Cardiac fibroblast (primary cell): ENCODE measurements at regions not wholly inside any gene's neighbourhood (a gene's known extent, or its start where the extent isn't known, plus 50 kb on each side); places are given as distances from the start of the nearest gene placed in this dataset.

Experiments
- DNase-seq, 2 donors: peaks; one replicate each; pipeline versions ENCODE4 v3.0.0 to v3.0.0-alpha.2; 2010; ENCODE audit warnings: low read depth in 2 of 2
- H3K4me3 ChIP-seq, 2 donors: replicated peaks in 1 of 2; 1 replicate in 1 of 2; 2 replicates in 1 of 2; pipeline ENCODE4 v1.5.1; 2011; ENCODE audit warnings: low read depth in 2 of 2, low read length in 2 of 2, mild to moderate bottlenecking in 2 of 2, moderate library complexity in 1 of 2
- CTCF ChIP-seq: IDR thresholded peaks from one replicate; pipeline ENCODE4 v1.5.1; 2011; ENCODE audit warnings: low read depth, mild to moderate bottlenecking, low read length, inconsistent platforms

GRCh38 chr18:51287818-51288508, 90.5 kb upstream of the MEX3C start:
- no peak for DNase-seq
- H3K4me3 ChIP-seq, result no peak overlapping the region
- no peak for TF ChIP-seq CTCF

DNA sequence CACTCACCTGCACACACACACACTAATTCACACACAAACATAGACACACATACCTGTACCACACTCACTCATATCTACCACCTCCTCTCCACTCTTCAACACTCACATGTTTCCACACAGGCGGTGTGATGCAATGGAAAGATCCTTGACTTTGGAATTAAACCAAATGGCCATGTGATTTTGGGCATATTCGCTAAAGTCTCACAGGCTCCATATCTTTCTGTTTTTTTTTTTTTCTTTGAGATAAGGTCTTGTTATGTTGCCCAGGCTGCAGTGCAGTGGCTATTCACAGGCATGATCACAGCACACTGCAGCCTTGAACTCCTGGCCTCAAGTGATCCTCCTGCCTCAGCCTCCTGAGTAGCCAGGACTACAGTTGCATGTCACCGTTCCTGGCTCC, 91.1 kb upstream of the MEX3C start:
- peak in 1 of 2 donors; percentile 44 for DNase-seq
- no peak for TF ChIP-seq CTCF
- H3K4me3 ChIP-seq, result no peak overlapping the region

DNA sequence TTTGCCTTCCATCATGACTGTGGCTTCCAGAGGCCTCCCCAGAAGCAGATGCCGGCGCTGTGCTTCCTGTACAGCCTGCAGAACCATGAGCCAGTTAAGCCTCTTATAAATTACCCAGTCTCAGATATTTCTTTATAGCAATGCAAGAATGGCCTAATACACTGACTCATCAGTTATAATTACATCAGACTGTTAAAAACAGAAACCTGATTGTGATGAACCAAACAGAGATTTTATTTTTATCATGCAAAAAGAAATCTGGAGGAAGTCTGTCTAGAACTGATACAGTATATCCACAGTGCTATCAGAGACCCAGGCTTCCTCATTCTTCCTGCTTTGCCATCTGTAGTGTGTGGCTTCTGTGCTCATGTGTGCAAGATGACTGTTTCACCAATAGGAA, 93.4 kb upstream of the MEX3C start:
- no peak for TF ChIP-seq CTCF
- H3K4me3 ChIP-seq, result no peak overlapping the region
- peak; percentile 1 to 6 for DNase-seq

DNA sequence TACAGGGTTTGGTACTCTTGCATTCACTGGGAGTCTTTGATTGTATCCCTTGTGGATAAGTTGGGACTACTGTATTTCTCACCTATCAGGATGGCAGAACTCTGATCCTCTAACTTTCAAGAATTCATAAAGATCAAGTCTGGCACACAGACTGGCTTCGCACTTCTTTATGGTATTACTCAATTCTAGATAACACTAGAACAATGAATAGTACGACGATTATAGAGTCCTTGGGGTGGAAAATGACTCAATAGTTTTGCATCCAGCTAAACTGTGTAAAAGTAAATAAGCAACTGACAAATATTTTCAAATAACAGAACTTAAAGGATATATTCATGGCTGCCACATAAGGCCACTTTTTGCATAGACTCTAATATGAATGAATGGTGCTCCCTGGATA, 103.4 kb upstream of the MEX3C start:
- peak; percentile 1 to 21 for DNase-seq
- no peak overlapping the region for H3K4me3 ChIP-seq
- no peak for TF ChIP-seq CTCF

DNA sequence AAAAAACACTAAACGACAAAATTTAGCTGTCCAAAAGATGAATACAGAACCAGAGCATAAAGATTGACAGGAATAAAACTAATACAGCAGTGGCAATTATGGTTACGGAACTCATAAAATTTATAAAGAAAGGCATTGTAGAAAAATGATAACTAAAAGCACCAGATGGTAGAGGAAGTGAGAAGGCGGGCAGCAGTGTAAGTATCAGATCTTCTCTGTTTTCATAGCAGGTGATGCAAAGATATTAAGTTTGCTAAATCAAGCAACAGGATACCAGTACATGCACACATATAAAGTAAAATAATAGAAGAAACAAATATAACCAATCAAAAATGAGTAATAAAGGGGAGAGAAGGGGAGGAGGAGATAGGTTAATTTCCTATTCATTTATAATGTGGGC, 103.9 kb upstream of the MEX3C start:
- no peak for DNase-seq
- TF ChIP-seq CTCF, result no peak
- H3K4me3 ChIP-seq, result no peak overlapping the region

DNA sequence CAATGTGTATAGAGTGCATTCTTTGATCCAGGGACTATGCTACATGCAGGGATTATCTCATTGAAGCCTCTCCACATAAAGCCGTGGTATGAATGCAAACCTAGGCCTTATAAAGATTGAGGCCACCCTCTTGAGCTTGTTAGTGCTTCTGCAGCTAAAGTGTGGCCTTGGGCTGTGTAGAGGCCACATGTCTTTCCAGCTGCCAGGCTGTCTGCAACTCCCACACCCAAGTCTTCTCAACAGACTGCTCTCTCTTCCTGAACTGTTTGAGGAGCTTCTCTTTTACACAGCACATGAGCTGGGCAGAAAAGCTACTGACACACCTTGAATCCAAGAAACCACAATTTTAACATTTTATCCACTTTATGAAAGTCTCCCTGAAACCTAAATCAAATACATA, 119.2 kb upstream of the MEX3C start:
- no peak for DNase-seq
- no peak overlapping the region for H3K4me3 ChIP-seq
- TF ChIP-seq CTCF, result no peak

- TF ChIP-seq CTCF, result no peak
- DNase-seq, result peak in 1 of 2 donors; percentile 32
- no peak overlapping the region for H3K4me3 ChIP-seq
Observed at GRCh38 chr18:51321696-51322095, 124.2 kb upstream of the MEX3C start.
